ENCODE measurements at regions not wholly inside any gene's neighbourhood (a gene's known extent, or its start where the extent isn't known, plus 50 kb on each side); places are given as distances from the start of the nearest gene placed in this dataset.
"Not testable (repeated sequence)": the region's sequence is repeated elsewhere in the genome, so short reads cannot be mapped to it uniquely, and the experiment has no call there.

- no peak for TF ChIP-seq CTCF (IDR thresholded peaks at IDR 0.05; ENCODE audit: low read depth, low read length)
- H3K27ac ChIP-seq, result no peak overlapping the region
- no peak for DNase-seq (ENCODE audit: low read depth in 1 of 2, low spot score in 1 of 2)
- H3K4me3 ChIP-seq, result no peak overlapping the region
- no peaks in the 10 kb centered on the region for H3K27me3 ChIP-seq
- no peaks in the 10 kb centered on the region for H3K4me1 ChIP-seq (ENCODE audit: low read depth)
- no peaks in the 10 kb centered on the region for H3K9me3 ChIP-seq (ENCODE audit: low read depth)
- no peaks in the 10 kb centered on the region for H3K36me3 ChIP-seq
Observed at GRCh38 chrX:10697616-10698317, 77.4 kb upstream of the MID1 start.

GRCh38 chrX:10698318-10698640, 77.9 kb upstream of the MID1 start:
- Histone ChIP-seq H3K27ac (no peak overlapping the region), H3K36me3 (no peaks in the 10 kb centered on the region), H3K4me1 (ENCODE audit: low read depth) (no peaks in the 10 kb centered on the region), H3K9me3 (ENCODE audit: low read depth) (no peaks in the 10 kb centered on the region), H3K27me3 (no peaks in the 10 kb centered on the region), H3K4me3 (no peak overlapping the region)
- no peak for DNase-seq (ENCODE audit: low read depth in 1 of 2, low spot score in 1 of 2)
- TF ChIP-seq CTCF (IDR thresholded peaks at IDR 0.05; ENCODE audit: low read depth, low read length), result no peak

- Histone ChIP-seq H3K27ac (no peak overlapping the region), H3K4me3 (no peak overlapping the region), H3K9me3 (ENCODE audit: low read depth) (no peaks in the 10 kb centered on the region), H3K36me3 (no peaks in the 10 kb centered on the region), H3K4me1 (ENCODE audit: low read depth) (no peaks in the 10 kb centered on the region), H3K27me3 (no peaks in the 10 kb centered on the region)
- TF ChIP-seq CTCF (IDR thresholded peaks at IDR 0.05; ENCODE audit: low read depth, low read length), result no peak
- no peak for DNase-seq (ENCODE audit: low read depth in 1 of 2, low spot score in 1 of 2)
Observed at GRCh38 chrX:10702031-10702430, 81.6 kb upstream of the MID1 start.

- not testable (repeated sequence) for H3K9me3 ChIP-seq (ENCODE audit: low read depth); DNase-seq (ENCODE audit: low read depth in 1 of 2, low spot score in 1 of 2); H3K4me3 ChIP-seq; H3K27ac ChIP-seq; H3K27me3 ChIP-seq; H3K36me3 ChIP-seq; H3K4me1 ChIP-seq (ENCODE audit: low read depth)
Observed at GRCh38 chrX:10706342-10706741, 86.0 kb upstream of the MID1 start.

GRCh38 chrX:10707773-10708172, 87.4 kb upstream of the MID1 start:
- no peaks in the 10 kb centered on the region for H3K4me1 ChIP-seq (ENCODE audit: low read depth)
- H3K36me3 ChIP-seq, result no peaks in the 10 kb centered on the region
- no peak for TF ChIP-seq CTCF (IDR thresholded peaks at IDR 0.05; ENCODE audit: low read depth, low read length)
- no peaks in the 10 kb centered on the region for H3K9me3 ChIP-seq (ENCODE audit: low read depth)
- no peak overlapping the region for H3K4me3 ChIP-seq
- DNase-seq (ENCODE audit: low read depth in 1 of 2, low spot score in 1 of 2), result no peak
- no peak overlapping the region for H3K27ac ChIP-seq
- H3K27me3 ChIP-seq, result no peaks in the 10 kb centered on the region

GRCh38 chrX:10709276-10709675, 88.9 kb upstream of the MID1 start:
- Histone ChIP-seq H3K4me3 (no peak overlapping the region), H3K27ac (no peak overlapping the region), H3K36me3 (no peaks in the 10 kb centered on the region), H3K27me3 (no peaks in the 10 kb centered on the region), H3K9me3 (ENCODE audit: low read depth) (no peaks in the 10 kb centered on the region), H3K4me1 (ENCODE audit: low read depth) (no peaks in the 10 kb centered on the region)
- no peak for DNase-seq (ENCODE audit: low read depth in 1 of 2, low spot score in 1 of 2)
- TF ChIP-seq CTCF (IDR thresholded peaks at IDR 0.05; ENCODE audit: low read depth, low read length), result no peak

Measured in cardiac muscle cell (in vitro differentiated cells and primary cell).